Astrocyte of the cerebellum (primary cell): ENCODE measurements at regions not wholly inside any gene's neighbourhood (a gene's known extent, or its start where the extent isn't known, plus 50 kb on each side); places are given as distances from the start of the nearest gene placed in this dataset.

Experiments
- DNase-seq: peaks from one replicate; pipeline ENCODE4 v3.0.0-alpha.2; 2011; ENCODE audit warnings: low read depth
- H3K4me3 ChIP-seq: 2 replicates; pipeline ENCODE4 v1.5.1; 2011; ENCODE audit warnings: mild to moderate bottlenecking, low read depth, low read length, moderate library complexity
- CTCF ChIP-seq: IDR thresholded peaks from 2 replicates; pipeline ENCODE4 v1.5.1; 2012; ENCODE audit warnings: low read length, low read depth, moderate library complexity, mild to moderate bottlenecking; ENCODE audit errors: missing control alignments
- in situ Hi-C: cut with HindIII; loops from 2 replicates; pipeline ENCODE4 v1.10.0; 2017; ENCODE audit warnings: low sequenced_read_pairs

- DNase-seq = no peak
- no peak overlapping the region for H3K4me3 ChIP-seq
- no peak for TF ChIP-seq CTCF
- in situ Hi-C loops = no loop called here
These were observed 769.5 kb upstream of the API5 start for GRCh38 chr11:42542336-42542735.

- no peak overlapping the region for H3K4me3 ChIP-seq
- no peak for TF ChIP-seq CTCF
- no peak for DNase-seq
- in situ Hi-C loops = no loop called here
These were observed 767.9 kb upstream of the API5 start for GRCh38 chr11:42543844-42544419.

GRCh38 chr11:42544726-42545125 is 767.1 kb upstream of the API5 start:
- no peak for DNase-seq
- in situ Hi-C loops = no loop called here
- no peak for TF ChIP-seq CTCF
- H3K4me3 ChIP-seq = no peak overlapping the region

GRCh38 chr11:42545954-42546353 is 765.8 kb upstream of the API5 start:
- TF ChIP-seq CTCF = no peak
- no peak for DNase-seq
- no peak overlapping the region for H3K4me3 ChIP-seq
- in situ Hi-C loops = no loop called here

- DNase-seq = no peak
- H3K4me3 ChIP-seq = no peak overlapping the region
- in situ Hi-C loops = no loop called here
- TF ChIP-seq CTCF = no peak
These were observed 759.0 kb upstream of the API5 start for GRCh38 chr11:42552786-42553185.

- in situ Hi-C loops = no loop called here
- TF ChIP-seq CTCF = no peak
- H3K4me3 ChIP-seq = no peak overlapping the region
- no peak for DNase-seq
These were observed 756.6 kb upstream of the API5 start for GRCh38 chr11:42555190-42555589.
